Smooth muscle cell (in vitro differentiated cells): ENCODE measurements at regions not wholly inside any gene's neighbourhood (a gene's known extent, or its start where the extent isn't known, plus 50 kb on each side); places are given as distances from the start of the nearest gene placed in this dataset.

ENCODE experiments used
- DNase-seq: peaks from one replicate; lab custom pipeline; 2025; ENCODE audit not compliant: unreplicated experiment; lab: John Stamatoyannopoulos, UW
- H2AFZ ChIP-seq: fragments of 200-600 bp; sonication (generic); 2 replicates; pipeline ENCODE4 v1.6.0; 2016; ENCODE audit warnings: antibody characterized with exemption, low read depth, mild to moderate bottlenecking
- H3F3A ChIP-seq: fragments of 200-600 bp; sonication (generic); 2 replicates; pipeline ENCODE4 v1.6.0; 2017; ENCODE audit warnings: antibody characterized with exemption, low read depth
- H3K27ac ChIP-seq: fragments of 200-600 bp; sonication (generic); 2 replicates; pipeline ENCODE4 v1.5.1; 2016; ENCODE audit warnings: low read depth, mild to moderate bottlenecking
- H3K27me3 ChIP-seq: fragments of 200-600 bp; sonication (generic); 2 replicates; pipeline ENCODE4 v1.6.1; 2016; ENCODE audit warnings: low read depth, mild to moderate bottlenecking
- H3K36me3 ChIP-seq: fragments of 200-600 bp; sonication (generic); 2 replicates; pipeline ENCODE4 v1.5.1; 2016; ENCODE audit warnings: low read depth
- H3K4me1 ChIP-seq: fragments of 200-600 bp; sonication (generic); 2 replicates; pipeline ENCODE4 v1.5.1; 2016; ENCODE audit warnings: low read depth
- H3K4me2 ChIP-seq: fragments of 200-600 bp; sonication (generic); 2 replicates; pipeline ENCODE4 v1.6.0; 2016; ENCODE audit warnings: mild to moderate bottlenecking
- H3K4me3 ChIP-seq: fragments of 200-600 bp; sonication (generic); 2 replicates; pipeline ENCODE4 v1.5.1; 2016; ENCODE audit warnings: mild to moderate bottlenecking
- H3K79me2 ChIP-seq: fragments of 200-600 bp; sonication (generic); 2 replicates; pipeline ENCODE4 v1.6.0; 2016; ENCODE audit warnings: low read depth, mild to moderate bottlenecking
- H3K9ac ChIP-seq: fragments of 200-600 bp; sonication (generic); 2 replicates; pipeline ENCODE4 v1.6.0; 2016; ENCODE audit warnings: low read depth
- H3K9me3 ChIP-seq: fragments of 200-600 bp; sonication (generic); replicated peaks from 2 replicates; pipeline ENCODE4 v1.5.1; 2016; ENCODE audit warnings: low read depth
- H4K20me1 ChIP-seq: fragments of 200-600 bp; sonication (generic); 2 replicates; pipeline ENCODE4 v1.6.0; 2016; ENCODE audit warnings: low read depth
- WGBS: methylation state at CpG from one replicate; pipeline ENCODE4 v1.1.7; 2016; ENCODE audit warnings: low lambda C conversion rate; 5-methylcytosine and 5-hydroxymethylcytosine counted together
- TF ChIP-seq, protein P1 (sequence below): fragments of 200-600 bp; sonication (generic); IDR thresholded peaks from 2 replicates; pipeline ENCODE4 v1.5.1; 2017; ENCODE audit warnings: borderline replicate concordance, mild to moderate bottlenecking, antibody characterized with exemption; ENCODE audit not compliant: insufficient read depth, poor library complexity, severe bottlenecking

DNA sequence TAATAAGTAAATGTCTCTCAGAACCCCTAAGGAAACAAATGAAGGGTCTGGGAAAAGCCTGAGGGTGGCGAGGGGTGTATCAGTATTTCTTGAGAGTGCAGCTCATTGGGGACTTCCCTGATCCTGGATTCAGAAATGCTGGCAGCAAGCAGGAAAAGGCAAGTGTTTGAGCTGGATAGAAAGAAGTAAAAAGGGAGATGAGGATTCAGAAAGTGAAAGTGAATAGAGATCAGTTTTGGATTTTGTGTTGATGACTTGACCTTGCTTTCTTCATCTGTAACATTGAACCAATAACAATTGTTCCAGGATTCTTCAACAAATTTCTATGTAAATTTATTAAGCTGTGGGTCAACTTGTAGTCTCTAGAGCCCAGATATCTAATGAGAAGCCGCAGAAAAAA is 66.9 kb upstream of the CTSC start:
- Histone ChIP-seq H3K36me3 (no peaks in the 10 kb centered on the region), H3K79me2 (no peaks in the 10 kb centered on the region), H3K4me1 (peaks cover 21% of the 10 kb centered on the region), H3F3A (no peaks in the 10 kb centered on the region), H2AFZ (no peak overlapping the region), H3K9ac (no peak overlapping the region), H4K20me1 (no peaks in the 10 kb centered on the region), H3K27ac (no peak overlapping the region), H3K27me3 (no peaks in the 10 kb centered on the region), H3K9me3 (no peaks in the 10 kb centered on the region), H3K4me2 (no peak overlapping the region), H3K4me3 (no peak overlapping the region)
- TF ChIP-seq, protein P1, sequence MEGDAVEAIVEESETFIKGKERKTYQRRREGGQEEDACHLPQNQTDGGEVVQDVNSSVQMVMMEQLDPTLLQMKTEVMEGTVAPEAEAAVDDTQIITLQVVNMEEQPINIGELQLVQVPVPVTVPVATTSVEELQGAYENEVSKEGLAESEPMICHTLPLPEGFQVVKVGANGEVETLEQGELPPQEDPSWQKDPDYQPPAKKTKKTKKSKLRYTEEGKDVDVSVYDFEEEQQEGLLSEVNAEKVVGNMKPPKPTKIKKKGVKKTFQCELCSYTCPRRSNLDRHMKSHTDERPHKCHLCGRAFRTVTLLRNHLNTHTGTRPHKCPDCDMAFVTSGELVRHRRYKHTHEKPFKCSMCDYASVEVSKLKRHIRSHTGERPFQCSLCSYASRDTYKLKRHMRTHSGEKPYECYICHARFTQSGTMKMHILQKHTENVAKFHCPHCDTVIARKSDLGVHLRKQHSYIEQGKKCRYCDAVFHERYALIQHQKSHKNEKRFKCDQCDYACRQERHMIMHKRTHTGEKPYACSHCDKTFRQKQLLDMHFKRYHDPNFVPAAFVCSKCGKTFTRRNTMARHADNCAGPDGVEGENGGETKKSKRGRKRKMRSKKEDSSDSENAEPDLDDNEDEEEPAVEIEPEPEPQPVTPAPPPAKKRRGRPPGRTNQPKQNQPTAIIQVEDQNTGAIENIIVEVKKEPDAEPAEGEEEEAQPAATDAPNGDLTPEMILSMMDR = no peak
- WGBS = 92% methylated on average over 2 of the region's 2 CpGs
- no peak for DNase-seq

DNA sequence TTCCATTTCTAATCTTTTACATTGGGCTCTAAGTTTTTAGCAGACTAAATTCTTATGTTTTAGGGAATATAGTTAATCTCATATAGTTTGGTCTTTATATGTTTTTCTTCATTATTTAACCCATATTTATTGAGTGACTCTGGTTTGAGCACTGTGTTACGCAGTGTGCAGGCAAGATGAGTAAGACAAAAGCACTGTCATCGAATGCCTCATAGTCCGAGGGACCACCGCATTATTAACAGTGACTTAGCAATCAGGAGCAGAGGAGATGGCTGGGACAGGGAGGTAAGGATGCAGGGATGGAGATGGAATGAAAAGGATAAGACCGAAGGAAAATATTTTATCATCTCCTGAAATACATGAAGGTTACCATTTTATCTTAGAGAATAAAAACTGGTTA is 65.2 kb upstream of the CTSC start:
- no peaks in the 10 kb centered on the region for H3K79me2 ChIP-seq
- H3K9ac ChIP-seq = no peak overlapping the region
- peaks cover 4% of the 10 kb centered on the region for H3F3A ChIP-seq
- TF ChIP-seq, protein P1 = no peak
- H4K20me1 ChIP-seq = no peaks in the 10 kb centered on the region
- H3K4me3 ChIP-seq = no peak overlapping the region
- H3K4me2 ChIP-seq = peak overlapping the region; percentile 69
- H3K27ac ChIP-seq = peak overlapping the region; percentile 66
- H3K36me3 ChIP-seq = no peaks in the 10 kb centered on the region
- H2AFZ ChIP-seq = no peak overlapping the region
- peaks cover 25% of the 10 kb centered on the region for H3K4me1 ChIP-seq
- 74% methylated on average over 5 of the region's 5 CpGs for WGBS
- H3K27me3 ChIP-seq = no peaks in the 10 kb centered on the region
- no peak for DNase-seq
- no peaks in the 10 kb centered on the region for H3K9me3 ChIP-seq

DNA sequence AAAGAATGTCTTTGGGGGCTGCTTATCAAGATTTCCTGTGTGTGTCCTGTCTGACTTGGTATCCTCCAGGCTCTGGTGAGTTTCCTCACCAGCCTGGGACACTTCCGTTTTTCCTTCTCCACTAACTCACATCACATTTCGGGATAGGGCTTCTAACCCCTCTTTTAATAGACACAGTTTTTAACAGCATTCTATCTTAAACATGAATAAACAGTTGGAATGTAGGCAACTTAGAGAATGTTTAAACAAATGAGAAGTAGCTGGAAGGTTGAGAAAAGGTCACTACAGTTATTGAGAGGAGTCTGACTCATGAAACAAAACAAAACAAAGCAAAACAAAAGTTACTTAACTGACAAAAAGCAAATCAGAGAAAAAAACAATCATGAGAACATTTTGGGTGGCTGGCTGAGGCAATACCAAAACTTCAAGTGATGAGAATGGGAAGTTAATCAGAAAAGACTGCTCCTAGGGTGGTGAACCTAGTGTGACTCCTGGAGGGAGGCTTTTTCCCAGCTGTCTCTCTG is 64.7 kb upstream of the CTSC start:
- no peak overlapping the region for H3K9ac ChIP-seq
- no peaks in the 10 kb centered on the region for H3K9me3 ChIP-seq
- peaks cover 25% of the 10 kb centered on the region for H3K4me1 ChIP-seq
- no peaks in the 10 kb centered on the region for H4K20me1 ChIP-seq
- DNase-seq = no peak
- 30% methylated on average over 2 of the region's 2 CpGs for WGBS
- TF ChIP-seq, protein P1 = no peak
- H3K27ac ChIP-seq = peak overlapping the region; percentile 66
- H3K4me2 ChIP-seq = peak overlapping the region; percentile 69
- peaks cover 4% of the 10 kb centered on the region for H3F3A ChIP-seq
- peak overlapping the region; percentile 47 for H2AFZ ChIP-seq
- no peaks in the 10 kb centered on the region for H3K36me3 ChIP-seq
- no peaks in the 10 kb centered on the region for H3K79me2 ChIP-seq
- no peak overlapping the region for H3K4me3 ChIP-seq
- H3K27me3 ChIP-seq = no peaks in the 10 kb centered on the region

DNA sequence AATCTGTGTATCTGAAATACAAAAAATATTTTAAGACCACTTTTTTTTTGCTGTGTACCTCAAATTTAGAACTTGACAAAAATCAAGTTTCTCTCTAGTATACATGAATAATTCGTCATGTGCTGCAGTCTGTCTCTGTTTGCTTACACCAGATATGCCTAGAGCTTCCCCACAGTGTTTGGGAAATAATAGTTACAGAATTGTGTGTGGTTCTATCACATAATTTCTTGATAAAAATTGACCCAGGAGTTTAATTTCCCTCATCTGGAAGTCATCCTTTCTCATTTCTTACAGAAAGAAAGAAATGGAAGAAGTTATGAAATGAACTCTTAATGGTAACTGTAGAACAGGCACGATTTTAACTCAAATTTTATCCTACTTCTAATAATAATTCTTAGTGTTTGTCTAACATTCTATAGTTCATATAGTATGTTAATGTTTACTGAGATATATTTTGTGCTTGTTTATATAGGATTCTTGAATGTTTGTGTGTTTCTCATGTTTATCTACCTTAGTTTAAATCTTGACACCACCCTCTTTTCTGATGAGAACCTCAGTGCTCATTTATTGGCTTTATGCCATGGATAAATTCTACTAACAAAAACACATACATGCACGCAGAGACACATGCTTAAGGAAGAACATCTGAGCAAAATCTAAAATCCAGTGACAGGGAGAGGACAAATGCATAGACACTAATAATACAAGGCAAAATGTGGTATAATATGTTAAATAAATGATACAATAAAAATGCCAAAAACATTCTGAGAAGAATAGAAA is 61.4 kb upstream of the CTSC start:
- Histone ChIP-seq H3F3A (peaks cover 4% of the 10 kb centered on the region), H3K4me1 (peaks cover 16% of the 10 kb centered on the region), H3K4me3 (no peak overlapping the region), H3K27me3 (no peaks in the 10 kb centered on the region), H3K9me3 (no peaks in the 10 kb centered on the region), H3K4me2 (peak overlapping the region; percentile 21), H3K27ac (peak overlapping the region; percentile 71), H4K20me1 (no peaks in the 10 kb centered on the region), H3K36me3 (no peaks in the 10 kb centered on the region), H2AFZ (no peak overlapping the region), H3K79me2 (no peaks in the 10 kb centered on the region), H3K9ac (no peak overlapping the region)
- 86% methylated on average over 3 of the region's 3 CpGs for WGBS
- DNase-seq = no peak
- TF ChIP-seq, protein P1 = no peak
